Esophagus squamous epithelium (tissue), 4 donors: ENCODE measurements at regions not wholly inside any gene's neighbourhood (a gene's known extent, or its start where the extent isn't known, plus 50 kb on each side); places are given as distances from the start of the nearest gene placed in this dataset.

Experiments
- CTCF ChIP-seq, 6 experiments: fragments of 450-650 bp in 4 of 6; fragments of 200-600 bp in 2 of 6; sonication (generic) in 2 of 6; IDR thresholded peaks; one replicate each; pipeline ENCODE4 v1.5.1; 2016 to 2019; ENCODE audit warnings: antibody characterized with exemption in 6 of 6, mild to moderate bottlenecking in 4 of 6, moderate library complexity in 4 of 6
- POLR2A ChIP-seq, 4 donors: fragments of 450-650 bp; IDR thresholded peaks; one replicate each; pipeline ENCODE4 v1.6.1; 2017; ENCODE audit warnings: antibody characterized with exemption in 4 of 4, mild to moderate bottlenecking in 4 of 4, moderate library complexity in 3 of 4

GRCh38 chrX:122055460-122055859 is 1008.0 kb downstream of the GLUD2 start:
- TF ChIP-seq POLR2A (IDR thresholded peaks at IDR 0.05) = no peak
- no peak for TF ChIP-seq CTCF (IDR thresholded peaks at IDR 0.05)
